GM21447 (cell line): ENCODE measurements at regions not wholly inside any gene's neighbourhood (a gene's known extent, or its start where the extent isn't known, plus 50 kb on each side); places are given as distances from the start of the nearest gene placed in this dataset.

ENCODE experiments used
- ATAC-seq: cut with Tn5 transposase; IDR thresholded peaks from one replicate; pipeline ENCODE4 v1.9.1; 2021; ENCODE audit not compliant: unreplicated experiment

DNA sequence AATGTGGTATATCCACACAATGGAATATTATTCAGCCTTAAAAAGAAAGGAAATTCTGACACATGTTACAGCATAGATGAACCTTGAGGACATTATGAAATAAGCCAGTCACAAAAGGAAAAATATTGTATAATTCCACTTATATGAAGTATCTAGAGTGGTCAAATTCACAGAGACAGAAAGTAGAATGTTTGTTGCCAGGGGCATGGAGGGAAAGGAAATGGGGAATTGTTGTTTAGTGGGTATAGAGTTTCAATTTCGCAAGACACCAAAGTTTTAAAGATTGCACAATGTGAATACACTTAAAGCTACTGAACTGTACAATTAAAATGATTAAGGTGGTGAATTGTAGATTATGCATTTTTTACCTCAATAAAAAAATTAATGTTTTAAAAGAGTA is 92.9 kb downstream of the TXNL1 start:
- ATAC-seq: no peak

- ATAC-seq: no peak
These were observed 95.9 kb downstream of the TXNL1 start for GRCh38 chr18:56542476-56542875.

GRCh38 chr18:56541793-56542192 is 96.6 kb downstream of the TXNL1 start:
- ATAC-seq: no peak

DNA sequence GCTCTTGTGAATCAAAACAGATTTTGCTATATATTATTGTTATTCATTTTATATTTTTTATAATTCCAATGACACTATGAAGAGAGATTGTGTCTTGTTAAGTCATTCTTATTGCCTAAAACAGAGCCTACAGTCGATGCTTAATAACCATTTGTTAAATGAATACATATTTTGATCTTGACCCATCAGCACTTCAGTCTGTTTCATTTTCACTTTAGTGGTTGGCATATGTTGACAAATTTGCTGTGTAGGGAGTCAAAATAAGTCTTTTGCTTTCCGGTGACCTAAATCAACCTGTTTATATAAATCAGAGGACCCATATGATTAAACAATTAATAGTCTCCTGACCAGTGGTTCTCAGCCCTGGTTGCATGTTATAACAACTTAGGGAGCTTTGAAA is 97.1 kb downstream of the TXNL1 start:
- no peak for ATAC-seq

GRCh38 chr18:56538746-56539145 is 99.6 kb downstream of the TXNL1 start:
- no peak for ATAC-seq

- peak; percentile 82 for ATAC-seq
These were observed 106.1 kb downstream of the TXNL1 start for GRCh38 chr18:56532176-56532840.

- ATAC-seq: no peak
These were observed 115.6 kb downstream of the TXNL1 start for GRCh38 chr18:56522816-56523215.

DNA sequence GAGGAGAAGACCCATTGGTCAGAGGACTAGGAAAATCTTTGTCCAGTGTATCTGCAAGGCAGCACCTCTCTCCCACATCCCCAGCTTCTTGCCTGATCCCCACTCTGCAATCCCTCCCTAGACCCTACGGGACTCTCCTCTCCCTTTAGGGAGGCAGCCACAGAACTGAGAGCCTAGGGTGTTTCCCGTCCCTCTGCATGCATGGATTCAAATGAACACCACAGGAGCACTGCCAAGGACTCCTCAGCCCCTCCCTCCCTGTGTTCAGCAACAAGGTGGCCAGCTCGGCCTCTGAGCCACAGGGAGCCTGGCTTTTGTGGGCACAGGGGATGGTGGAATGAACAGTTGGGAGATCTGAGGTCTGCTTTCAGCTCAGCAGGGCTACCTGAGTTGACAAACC is 117.1 kb downstream of the TXNL1 start:
- no peak for ATAC-seq

- ATAC-seq: no peak
These were observed 120.6 kb downstream of the TXNL1 start for GRCh38 chr18:56517761-56518160.

DNA sequence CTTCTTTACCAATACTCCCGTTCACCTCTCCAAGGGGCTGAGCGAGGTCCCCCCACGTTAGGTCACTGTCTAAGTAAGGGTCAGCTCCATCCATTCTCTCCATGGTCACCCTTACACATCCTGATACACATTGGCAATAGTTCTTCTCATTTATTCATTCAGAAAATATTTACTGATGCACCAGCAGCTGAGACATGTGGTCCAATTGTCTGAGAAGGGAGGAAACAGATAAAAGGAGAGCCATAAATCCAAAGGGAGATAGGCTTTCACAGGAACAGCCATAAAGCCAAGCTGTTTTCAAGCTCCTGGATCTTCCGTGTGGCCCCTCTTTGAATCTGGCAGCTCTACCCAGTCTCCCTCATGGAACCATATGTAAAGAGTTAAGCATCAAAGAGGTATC is 121.2 kb downstream of the TXNL1 start:
- ATAC-seq: no peak

DNA sequence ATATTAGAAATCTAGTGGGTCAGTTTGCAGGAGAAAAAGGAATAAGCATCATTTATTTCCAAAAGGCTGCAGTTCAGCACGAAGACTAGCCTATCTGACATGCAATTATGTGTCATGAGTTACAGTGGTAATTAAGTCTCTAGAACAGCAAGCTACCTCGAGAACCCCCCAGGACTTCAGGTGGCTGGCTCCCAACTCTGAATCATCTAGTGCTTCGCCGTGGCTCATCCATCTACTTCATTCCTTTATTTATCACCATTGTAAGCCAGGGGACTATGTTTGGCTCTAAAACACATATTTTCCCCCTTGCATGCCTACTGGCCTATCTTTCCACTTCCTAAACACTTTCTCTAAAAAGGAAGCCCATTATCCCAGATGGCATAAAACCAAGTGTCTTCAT is 121.6 kb downstream of the TXNL1 start:
- ATAC-seq: no peak

GRCh38 chr18:56515522-56515921 is 122.9 kb downstream of the TXNL1 start:
- ATAC-seq: no peak

- ATAC-seq: no peak
These were observed 126.4 kb downstream of the TXNL1 start for GRCh38 chr18:56511996-56512395.

DNA sequence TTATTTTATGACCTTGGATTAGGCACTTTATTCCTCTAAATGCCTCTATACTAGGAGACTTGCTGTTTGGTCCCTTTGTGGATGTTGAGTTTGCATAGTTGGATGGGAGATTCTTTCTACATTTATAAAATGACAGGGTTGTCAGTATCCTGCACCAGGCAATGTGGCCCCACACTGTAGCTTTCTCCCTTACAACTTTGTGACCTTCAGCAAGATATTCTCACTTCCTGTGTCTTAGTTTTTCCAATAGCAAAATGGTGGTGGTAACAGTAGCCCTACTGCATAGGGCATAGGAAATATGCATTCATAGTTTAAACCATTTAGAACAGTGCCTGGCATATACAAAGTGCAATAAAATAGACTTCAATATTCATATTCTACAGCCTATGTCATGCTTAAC is 128.3 kb downstream of the TXNL1 start:
- ATAC-seq: no peak

DNA sequence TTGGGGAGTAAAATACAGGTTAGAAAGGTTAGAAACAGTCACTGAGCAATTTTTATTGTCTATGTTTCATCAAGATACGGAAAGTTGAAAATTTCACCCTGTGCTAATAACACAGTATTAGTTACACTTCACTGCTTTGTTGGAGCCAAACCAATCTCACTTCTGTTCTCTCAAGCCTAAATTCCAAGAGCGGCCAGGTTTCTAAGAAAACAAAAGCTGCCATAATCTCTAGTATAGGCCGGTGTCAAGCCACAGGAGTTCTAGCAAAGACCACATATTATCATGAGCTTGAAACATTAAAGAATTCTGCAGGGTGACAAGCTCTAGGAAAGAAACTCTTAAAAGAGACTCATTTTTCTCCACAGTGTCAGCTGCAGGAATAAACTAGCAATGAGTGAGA is 128.7 kb downstream of the TXNL1 start:
- ATAC-seq: no peak

- ATAC-seq: no peak
These were observed 129.9 kb downstream of the TXNL1 start for GRCh38 chr18:56508370-56509036.

DNA sequence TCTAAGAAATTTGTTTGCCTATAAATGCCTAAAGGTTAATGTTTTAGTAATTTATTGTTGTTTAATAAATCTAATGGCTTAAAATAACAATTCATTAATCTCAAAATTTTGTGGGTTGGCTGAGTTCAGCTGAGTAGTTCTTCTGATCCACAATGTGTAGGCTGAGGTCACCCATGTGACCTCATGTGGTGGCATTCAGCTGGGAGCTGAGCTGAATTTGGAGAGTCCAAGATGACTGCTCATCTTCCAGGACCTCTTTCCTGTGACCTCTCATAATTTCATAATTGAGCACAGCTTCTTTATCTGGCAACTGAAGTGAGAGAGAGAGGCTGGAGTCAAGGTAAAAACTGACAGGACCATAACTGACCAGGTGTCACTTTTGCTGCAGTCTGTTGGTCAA is 132.4 kb downstream of the TXNL1 start:
- ATAC-seq: no peak

DNA sequence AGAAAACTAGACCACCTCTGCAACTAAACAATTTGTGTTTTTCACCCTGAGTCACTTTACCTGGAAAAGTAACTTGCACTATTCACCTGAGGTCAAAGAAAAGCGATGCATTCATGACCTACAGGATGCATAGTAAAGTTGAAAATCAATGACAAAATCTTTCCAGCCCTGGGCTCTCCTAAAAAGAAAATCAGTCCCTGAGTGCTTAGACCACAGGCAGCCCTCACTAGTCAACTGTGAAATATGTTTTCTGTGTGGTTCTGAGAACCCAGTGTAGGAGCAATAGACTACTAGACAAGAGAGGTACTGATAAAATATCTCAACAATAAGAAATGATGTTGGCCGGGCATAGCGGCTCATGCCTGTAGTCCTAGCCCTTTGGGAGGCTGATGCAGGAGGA is 133.1 kb downstream of the TXNL1 start:
- no peak for ATAC-seq

DNA sequence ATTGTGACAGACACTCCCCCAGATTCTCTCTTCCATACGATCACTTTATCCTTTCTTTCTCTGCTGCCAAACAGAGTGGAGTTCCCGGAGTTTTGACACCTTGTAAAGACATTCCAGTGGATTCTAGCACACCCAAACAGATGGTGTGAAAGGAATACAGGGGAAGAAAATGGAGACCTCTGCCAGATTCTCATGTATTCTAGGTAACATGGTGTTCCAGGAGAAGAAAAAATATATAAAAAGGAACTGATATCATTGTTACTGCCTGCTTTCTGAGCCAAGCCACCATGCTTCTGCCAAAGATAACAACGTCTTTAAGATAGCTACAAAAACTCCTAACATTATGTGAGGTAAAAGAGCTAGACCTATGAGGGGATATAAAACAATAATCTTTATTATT is 136.5 kb downstream of the TXNL1 start:
- ATAC-seq: no peak

- ATAC-seq: no peak
These were observed 142.5 kb downstream of the TXNL1 start for GRCh38 chr18:56495884-56496283.

GRCh38 chr18:56493531-56493930 is 144.9 kb downstream of the TXNL1 start:
- no peak for ATAC-seq

DNA sequence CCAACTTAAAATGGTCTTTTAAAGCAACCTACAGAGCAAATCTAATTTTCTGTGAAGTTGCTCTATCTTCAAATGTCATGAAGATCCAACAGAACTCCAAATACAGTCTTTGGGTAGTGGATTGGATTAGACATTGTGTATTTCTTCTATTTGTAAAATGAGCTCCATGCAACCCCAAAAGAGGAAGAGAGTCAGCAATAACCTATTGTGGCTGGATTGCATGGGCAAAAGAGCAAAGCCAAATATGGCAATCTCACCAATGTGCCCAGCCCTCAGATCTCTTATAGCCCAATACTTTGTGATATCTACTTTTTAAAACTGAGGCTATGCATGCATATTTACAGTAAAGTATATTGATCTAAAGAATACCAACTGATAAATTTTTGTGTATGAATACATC is 146.3 kb downstream of the TXNL1 start:
- no peak for ATAC-seq

DNA sequence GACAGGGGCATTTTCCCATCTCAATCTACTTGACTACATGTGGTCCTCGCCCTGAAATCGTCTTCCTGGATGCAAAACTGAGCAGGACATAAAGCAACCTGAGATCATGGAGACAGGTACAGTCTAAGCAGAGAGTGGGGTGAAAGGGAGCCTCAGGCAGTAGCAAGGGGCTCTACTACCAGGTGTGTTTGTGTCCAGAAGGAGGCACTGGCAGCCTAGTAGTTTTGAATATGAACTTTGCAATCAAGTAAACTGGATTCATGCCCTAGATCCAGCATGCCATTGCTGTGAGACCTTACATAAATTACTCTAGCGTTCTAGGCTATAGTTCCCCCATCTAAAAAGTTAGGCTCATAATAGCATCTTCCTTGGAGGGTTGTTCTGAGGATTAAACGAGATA is 147.4 kb downstream of the TXNL1 start:
- ATAC-seq: no peak
